NOMO-1 treated with dmso at 0.1 percent for 144 hours (cell line): ENCODE measurements at regions not wholly inside any gene's neighbourhood (a gene's known extent, or its start where the extent isn't known, plus 50 kb on each side); places are given as distances from the start of the nearest gene placed in this dataset.
"Not testable (repeated sequence)": the region's sequence is repeated elsewhere in the genome, so short reads cannot be mapped to it uniquely, and the experiment has no call there.

Source experiments
- DNase-seq: peaks from one replicate; lab custom pipeline; 2025; ENCODE audit not compliant: unreplicated experiment; lab: John Stamatoyannopoulos, UW

DNA sequence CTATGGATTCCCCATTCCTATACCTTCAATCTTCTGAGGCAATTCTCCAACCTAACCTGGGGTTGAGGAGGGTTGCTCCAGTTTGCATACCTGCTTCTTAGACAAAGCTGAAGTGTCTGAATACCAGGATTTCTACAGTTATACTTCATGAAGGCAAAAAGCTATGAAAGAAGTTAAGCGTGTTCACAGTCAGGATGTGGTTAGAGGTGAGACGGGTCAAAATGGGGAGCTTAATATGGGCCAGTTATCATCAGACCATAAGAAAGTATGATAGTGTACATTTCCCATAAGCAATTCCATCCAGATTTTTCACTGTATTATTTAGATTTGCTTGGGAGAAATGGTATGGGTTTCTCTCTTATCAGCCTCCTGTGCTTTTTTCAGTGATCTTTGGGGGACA lies 156.9 kb upstream of the FER start:
- DNase-seq: no peak

DNA sequence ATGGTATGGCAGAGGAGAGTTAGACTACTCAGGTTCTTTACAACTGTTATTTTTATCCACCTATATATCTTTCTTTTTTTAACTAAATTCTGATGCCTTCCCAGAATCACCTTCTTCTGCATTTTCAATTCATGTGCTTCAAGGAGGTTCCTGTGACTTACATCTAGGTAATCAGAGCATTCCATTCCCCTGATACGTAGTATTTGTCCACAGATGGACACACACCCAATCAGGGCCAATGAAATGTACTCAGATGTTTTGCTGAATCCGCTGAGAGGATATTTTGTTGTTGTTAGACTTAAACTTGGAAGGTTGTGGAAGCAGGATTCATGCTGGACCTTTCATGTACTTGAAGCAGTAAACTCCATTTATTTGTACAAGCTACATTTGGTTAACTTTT lies 159.4 kb upstream of the FER start:
- DNase-seq: no peak

DNA sequence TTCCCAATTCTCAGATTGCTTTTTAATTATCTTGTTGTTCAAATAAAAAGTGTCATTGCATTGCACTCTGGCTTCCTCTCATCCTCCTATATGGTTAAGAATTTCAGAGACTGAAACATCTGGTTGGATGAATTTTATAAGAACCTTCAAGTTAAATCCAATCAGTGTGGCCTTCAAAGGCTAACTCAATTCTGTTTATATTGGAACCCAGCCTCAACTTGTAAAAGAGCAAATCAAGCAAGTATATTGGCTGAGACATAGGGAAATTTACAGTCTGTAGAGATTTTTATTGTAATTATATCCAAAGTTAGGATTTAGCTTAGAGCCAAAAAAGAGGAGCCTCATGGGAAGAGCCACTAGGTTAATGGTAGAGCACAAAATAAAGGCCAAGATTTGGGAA lies 159.9 kb upstream of the FER start:
- no peak for DNase-seq

DNA sequence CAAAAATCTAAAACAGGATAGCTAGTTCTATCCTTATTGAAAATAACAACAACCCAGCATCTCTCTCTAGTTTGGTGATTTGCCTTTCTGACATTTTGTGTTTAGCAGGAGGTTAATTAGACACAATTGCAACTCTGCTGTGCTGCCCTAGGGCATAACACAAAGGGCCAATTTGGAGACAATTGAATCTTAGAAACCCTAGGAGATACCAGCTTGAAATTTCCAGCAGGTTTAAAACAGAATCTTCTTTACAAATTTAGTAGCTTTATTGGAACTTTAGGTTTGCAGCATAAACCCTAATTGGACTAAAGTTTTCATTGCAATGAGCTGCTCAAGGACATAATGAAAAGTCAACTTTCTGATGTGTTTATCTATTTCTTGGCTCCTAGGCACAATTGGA lies 166.7 kb upstream of the FER start:
- DNase-seq: no peak

DNA sequence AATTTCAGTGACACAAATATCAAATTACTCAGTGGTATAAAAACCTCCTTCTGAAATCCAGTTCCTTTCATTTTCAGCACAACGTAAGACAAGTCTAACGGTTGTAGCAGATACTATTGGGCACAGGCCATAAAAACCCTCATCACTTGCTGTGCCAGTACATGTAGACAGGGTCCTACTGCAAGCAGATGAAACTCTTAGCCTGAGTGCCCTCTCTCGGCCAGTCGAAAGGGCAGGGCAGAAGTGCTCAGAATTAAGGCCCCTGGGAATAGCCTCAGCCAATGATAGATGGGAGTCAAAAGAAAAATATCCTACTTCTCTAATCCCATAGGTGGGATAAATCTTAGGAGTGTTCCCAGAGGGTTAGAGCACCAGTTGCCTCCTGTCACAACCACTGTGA lies 168.5 kb upstream of the FER start:
- no peak for DNase-seq

DNA sequence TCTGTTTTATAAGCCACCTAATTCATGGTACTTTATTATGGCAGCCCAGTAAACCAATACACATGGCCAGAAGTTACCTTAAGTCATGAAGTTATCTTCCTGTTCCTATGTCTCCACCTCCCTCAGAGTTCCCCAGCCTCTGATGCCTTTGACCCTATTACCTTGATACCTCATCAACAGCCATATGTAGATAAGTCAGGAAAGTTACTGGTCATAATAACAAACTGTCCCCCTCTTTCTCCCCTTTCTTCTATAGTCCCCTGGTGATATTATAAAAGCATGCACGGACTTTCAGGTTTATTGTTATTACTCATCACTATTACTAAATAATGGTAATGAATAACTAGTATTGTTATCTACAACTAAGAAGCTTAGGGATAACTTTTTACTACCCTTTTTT lies 168.9 kb upstream of the FER start:
- no peak for DNase-seq

DNA sequence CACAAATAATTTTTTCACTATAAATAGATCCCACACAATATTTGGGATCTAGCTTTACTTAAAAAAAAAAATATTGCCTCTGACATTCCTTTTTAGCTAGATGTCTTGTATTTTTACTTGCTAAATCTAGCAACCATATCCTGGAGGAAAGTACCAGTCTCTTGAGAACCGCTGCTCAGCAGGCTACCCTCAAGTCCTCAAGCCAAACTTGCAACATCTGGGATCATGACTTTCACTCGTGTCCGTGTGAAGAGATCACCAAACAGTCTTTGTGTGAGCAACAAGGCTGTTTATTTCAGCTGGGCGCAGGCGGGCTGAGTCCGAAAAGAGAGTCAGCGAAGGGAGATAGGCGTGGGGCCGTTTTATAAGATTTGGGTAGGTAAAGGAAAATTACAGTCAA lies 180.3 kb upstream of the FER start:
- DNase-seq: no peak

DNA sequence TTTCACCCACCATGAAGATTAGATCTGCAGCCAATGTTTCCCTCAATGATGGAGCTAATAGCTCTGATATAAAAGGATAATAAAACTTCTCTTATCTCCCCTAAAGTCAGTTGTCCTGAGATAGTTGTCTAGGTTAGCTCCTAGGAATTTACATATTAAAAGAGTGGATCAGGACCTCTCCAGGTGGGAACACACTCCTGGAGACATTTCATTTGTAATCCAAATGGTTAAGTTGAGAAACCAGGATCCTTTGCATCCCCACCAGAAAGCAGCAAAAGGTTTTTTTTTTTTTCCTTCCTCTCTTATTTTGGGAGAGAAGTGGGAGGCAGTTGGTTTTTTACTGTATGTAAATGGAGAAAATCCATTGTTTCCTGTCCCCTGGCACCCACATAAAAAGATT lies 182.5 kb upstream of the FBXL17 start:
- DNase-seq: no peak

DNA sequence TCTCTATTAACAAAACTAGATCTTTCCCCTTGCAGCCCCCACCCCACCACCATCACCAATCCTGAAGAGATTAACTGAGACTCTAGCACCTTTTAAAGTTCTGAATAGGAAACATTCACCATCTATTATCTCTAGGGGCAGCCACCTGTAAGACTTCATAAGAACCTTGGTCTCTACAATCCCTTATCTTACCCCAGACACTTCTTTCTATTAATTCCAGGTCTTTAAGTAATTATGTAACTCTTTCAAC lies 180.2 kb upstream of the FBXL17 start:
- DNase-seq: no peak

DNA sequence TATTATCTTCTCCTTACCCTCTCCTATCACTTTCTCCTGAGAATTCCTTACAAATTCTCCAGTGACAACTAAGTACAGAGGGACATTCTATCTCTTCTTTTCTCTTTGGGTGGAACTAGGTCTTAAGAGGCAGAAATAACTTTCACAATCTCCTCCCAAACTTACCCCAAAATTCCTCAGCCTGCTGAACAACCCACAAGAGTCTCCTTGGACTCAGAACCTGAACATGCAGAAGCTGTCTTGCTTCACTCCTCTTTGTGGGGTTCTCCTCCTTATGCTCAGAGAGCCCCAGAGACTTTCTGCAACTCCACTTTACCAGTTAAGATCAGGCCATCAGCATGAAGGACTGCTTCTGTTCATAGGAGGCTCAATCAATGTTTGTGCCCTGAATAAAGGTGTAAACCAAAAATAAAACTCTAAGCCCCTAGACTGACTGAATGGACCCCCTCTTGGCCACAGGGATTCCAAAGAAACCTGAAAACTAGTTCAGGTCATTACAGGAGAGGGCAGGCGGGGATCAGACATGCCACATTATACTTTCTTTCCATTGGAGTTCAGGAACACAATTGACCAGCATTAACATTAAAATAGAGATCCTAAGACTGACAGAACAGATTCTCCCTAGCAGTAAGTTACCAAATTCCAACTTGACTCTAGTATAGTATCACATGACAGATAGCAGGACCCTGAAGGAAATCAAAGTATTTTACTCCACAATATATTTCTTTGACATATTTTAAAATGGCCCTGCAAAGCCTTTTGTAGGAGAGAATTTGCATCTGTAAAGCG lies 179.7 kb upstream of the FBXL17 start:
- DNase-seq: no peak

DNA sequence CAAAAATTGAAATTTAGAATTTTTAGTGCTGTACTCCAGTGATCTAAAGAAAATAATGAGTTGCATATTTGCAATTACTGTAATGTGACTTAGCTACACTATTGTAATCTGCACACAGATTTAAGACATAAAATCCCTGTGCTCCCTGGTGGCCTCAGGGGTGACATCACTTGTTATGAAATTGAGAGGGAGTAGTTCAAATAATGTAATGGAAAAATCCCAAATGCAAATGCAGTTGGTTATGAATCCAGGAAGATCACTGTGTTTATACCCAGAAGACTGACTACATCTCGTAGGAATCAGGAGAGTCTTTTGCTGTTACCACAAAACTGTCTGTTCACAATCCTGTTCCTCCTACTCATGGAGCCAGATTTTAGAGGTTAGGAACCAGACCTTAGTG lies 178.7 kb upstream of the FBXL17 start:
- DNase-seq: no peak

DNA sequence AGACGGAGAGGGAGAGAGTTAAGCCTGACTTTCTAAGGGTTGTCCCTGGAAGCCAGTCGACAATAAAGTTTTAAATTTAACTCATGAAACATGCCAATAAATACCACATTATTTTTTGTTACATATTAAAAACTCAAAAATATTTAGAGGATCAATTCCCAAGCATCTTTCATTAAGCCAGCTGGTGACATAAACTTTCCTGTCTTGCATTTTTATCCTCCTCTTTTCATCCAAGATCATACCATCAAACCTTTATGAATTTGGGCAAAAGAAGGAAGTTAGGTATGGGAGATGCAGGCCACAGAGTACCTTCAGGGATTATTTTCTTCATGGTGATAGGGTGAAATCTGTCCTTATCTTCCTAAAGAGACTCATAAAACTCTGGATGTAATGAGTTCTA lies 178.3 kb upstream of the FBXL17 start:
- DNase-seq: no peak

DNA sequence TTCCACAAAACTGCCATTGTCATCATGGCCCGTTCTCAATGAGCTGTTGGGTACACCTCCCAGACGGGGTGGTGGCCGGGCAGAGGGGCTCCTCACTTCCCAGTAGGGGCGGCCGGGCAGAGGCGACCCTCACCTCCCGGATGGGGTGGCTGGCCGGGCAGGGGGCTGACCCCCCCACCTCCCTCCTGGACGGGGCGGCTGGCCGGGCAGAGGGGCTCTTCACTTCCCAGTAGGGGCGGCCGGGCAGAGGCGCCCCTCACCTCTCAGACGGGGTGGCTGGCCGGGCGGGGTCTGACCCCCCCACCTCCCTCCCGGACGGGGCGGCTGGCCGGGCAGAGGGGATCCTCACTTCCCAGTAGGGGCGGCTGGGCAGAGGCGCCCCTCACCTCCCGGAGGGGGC lies 176.9 kb upstream of the FBXL17 start:
- DNase-seq: not testable (repeated sequence)

DNA sequence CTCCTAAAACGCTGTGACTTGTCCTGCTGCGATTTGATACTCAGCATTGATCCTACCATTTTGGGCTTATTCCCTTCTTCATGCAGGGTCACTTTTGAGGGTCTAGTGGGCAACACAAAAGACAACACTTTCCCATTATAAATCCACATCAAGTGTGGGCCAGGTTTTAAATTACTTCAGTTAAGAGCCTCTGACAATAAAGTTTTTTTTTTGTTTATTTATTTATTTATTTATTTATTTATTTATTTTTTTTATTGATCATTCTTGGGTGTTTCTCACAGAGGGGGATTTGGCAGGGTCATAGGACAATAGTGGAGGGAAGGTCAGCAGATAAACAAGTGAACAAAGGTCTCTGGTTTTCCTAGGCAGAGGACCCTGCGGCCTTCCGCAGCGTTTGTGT lies 176.2 kb upstream of the FBXL17 start:
- not testable (repeated sequence) for DNase-seq

DNA sequence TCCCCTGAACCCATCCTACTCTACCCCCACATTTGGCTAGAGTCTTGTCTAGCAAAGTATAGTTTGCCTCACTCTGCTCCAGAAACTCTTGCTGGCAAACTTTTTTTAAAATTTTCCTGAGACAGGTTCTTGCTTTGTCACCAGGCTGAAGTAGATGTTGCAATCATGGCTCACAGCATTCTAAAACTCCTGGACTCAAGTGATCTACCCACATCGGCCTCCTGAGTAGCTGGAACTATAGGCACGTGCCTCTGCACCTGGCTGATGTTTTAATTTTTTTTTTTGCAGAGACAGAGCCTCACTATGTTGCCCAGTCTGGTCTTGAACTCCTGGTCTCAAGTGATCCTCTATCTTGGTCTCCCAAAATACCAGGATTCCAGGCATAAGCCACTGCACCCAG lies 175.8 kb upstream of the FBXL17 start:
- no peak for DNase-seq

DNA sequence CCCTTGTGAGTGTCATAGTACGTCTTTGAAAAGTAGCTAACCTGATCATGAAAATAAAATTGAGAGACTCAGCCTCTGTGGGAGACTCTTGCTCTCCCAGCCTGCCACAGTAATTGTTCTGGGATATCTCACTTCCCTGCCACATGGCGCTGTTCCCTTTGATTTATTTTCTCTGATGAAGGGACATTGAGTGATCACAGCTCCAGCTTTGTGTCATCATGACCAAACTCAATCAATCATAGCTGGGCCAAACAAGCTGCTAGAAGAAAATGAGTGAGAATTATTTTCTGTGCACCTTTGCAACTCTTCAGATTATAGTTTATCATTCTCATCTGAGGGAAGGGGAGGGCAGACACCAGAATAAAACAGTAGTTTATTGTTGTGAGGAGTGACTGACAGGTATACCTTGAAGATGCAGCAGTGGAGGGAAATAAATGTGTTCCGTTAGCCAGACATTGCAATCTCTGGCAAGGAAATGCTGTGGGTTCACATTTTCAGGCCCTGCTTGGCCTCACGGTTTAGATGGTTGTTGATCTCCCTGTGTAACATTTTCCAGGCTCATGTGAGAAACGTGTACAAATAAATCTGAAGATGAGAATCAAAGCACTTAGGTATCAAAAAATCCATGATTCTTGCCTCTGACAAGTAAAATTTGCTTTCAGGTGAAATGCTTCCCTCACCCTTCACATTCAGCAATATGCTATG lies 174.7 kb upstream of the FBXL17 start:
- no peak for DNase-seq

DNA sequence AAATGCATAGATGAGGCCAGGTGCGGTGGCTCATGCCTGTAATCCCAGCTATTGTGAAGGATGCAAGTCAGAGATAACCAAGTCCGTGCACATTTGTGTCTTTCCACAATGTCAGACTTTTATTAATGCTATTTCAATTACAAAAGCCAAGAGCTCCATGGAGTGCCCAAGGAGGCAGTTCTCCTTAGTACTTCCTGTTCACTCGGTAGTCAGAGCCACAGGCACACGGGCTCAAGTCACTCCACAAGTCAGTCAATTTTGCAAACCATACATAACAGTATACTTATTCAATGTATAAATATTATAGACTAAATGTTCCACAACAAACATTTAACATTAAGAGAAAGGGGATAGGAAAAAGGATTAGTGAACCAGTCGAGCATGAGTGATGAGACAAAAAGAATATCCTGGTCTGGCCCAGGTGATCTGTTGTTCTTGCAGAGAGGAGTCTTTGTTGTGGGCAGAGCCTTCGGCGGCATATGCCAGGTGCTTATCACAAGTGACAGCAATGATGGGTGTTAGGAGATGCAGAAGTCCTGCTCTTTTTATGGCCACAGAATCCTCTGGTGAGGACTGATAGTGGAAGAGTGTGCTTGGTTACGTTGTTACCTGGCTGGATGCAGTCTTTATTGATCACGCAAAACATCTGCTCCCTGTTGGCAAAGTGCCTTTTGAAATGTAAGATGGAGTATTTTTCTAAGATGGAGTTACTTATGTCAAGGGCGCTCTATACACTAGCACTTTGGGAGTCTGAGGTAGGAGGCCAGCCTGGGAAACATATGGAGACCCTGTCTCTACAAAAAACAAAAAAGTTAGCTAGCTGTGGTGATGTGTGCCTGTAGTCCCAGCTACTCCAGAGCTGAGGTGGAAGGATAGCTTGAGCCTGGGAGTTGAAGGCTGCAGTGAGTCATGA lies 167.0 kb upstream of the FBXL17 start:
- no peak for DNase-seq

DNA sequence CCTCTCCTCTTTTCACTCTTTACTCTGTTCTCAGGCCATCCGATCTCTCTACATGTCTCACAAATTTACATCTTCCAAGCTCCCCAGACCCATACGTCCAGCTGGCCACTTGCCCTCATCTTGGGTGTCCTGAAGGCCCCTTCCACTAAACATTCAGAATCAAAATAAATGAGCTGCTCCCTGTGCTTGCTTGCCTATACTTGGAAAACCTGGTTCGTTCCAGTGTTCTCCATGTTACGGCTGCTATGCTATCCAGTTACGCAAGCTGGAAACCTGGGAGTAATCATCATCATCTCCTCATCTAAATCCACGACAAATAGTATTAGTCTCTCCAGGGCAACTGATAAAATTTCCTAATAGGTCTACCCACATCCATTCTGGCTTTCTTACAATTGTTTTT lies 165.0 kb upstream of the FBXL17 start:
- DNase-seq: no peak

DNA sequence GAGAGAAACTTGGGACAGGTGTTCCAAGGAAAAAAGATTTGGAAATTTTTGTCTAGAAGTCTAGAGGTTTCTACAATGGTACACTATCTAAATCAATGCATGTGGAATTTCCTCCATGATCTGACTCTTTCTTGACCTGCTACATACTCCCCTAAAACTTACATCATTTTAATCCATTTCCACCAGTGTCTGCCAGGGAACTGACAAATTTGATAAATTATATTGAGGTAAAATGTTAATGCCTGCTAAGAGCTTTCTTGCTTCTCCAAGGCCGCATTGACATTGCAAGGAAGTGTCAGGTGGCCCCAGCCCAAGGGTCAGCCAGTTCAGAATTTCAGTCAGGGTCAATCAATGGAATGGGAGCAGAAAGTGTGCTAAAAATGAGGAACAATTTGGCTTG lies 163.4 kb upstream of the FBXL17 start:
- DNase-seq: no peak

DNA sequence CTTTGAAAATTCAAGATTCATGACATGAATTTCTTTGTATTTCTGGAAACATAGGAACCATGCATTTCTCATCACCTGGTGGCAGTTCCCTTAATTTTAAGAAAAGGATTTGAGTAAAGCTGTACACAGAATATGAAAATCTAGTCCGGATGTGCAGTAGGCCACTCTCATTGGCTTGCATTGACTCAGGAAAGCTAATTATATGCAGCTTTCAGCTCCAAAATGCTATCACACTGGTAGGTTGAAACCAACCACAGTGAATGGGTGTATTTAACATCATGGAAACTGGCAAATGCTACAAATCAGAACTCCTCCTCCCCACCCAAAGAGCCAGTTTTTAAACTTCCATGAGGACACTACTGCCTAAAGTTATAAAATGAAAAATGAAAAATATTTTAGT lies 161.6 kb upstream of the FBXL17 start:
- no peak for DNase-seq

DNA sequence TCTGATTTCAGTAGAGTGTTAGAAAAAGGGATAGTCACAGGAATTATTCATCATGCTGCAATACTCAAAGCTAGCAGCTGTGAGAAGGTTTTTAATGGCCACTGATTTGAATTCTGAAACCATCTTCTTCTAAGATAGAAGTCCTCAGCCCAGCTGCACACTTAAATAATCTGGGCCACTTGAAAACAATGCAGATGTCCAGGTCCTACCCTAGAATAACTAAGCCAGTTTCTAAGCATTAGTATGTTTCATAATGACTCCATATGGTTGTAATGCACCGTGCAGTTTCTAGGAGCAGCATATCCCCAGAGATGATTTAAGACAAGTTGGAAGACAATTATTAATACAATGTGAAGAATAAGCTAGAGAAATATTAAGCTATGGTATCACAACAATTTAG lies 159.9 kb upstream of the FBXL17 start:
- no peak for DNase-seq

DNA sequence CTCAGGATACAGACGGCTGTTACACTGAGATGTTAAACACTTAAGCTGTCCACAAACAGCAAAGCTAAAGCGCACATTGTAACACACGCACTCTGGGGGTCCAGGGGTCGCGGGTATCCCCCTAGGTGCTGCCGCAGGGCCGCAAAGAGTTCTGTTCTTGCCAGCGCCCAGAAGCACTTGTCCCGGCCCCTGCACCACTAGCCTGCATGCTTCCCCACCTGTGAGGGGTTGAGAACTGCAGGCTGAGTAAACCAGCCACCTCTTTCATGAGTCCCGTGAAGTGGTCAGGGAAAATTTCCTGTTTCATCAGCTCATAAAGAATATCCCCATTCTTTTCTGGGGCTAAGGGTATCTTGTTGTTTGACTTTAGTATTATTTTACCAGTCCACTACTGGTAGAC lies 154.4 kb upstream of the FBXL17 start:
- DNase-seq: no peak
